ENCODE measurements at regions not wholly inside any gene's neighbourhood (a gene's known extent, or its start where the extent isn't known, plus 50 kb on each side); places are given as distances from the start of the nearest gene placed in this dataset.

DNA sequence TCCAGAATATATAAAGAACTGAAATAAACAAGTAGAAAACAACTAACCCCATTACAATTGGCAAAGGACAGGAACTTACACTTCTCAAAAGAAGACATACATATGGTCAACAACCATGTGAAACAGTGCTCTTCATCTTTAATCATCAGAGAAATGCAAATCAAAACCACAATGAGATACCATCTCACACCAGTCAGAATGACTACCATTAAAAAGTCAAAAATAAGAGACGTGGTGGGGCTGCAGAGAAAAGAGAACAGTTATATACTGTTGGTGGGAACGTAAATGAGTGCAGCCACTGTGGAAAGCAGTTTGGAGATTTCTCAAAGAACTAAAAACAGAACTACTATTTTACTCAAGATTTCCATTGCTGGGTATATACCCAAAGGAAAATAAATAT lies 1696.3 kb upstream of the TMEFF2 start:
- no peaks in the 10 kb centered on the region for H3K4me1 Mint-ChIP-seq (ENCODE audit: low read depth, unreplicated experiment)
- H3K4me3 ChIP-seq (ENCODE audit: insufficient read depth, low read depth, low read length) = no peak overlapping the region
- H3K9me3 ChIP-seq (ENCODE audit: insufficient read depth, low read depth, low read length) = no peaks in the 10 kb centered on the region
- no peak for TF ChIP-seq EZH2 (IDR thresholded peaks at IDR 0.05; ENCODE audit: insufficient read depth, low read length)
- TF ChIP-seq, protein P1, sequence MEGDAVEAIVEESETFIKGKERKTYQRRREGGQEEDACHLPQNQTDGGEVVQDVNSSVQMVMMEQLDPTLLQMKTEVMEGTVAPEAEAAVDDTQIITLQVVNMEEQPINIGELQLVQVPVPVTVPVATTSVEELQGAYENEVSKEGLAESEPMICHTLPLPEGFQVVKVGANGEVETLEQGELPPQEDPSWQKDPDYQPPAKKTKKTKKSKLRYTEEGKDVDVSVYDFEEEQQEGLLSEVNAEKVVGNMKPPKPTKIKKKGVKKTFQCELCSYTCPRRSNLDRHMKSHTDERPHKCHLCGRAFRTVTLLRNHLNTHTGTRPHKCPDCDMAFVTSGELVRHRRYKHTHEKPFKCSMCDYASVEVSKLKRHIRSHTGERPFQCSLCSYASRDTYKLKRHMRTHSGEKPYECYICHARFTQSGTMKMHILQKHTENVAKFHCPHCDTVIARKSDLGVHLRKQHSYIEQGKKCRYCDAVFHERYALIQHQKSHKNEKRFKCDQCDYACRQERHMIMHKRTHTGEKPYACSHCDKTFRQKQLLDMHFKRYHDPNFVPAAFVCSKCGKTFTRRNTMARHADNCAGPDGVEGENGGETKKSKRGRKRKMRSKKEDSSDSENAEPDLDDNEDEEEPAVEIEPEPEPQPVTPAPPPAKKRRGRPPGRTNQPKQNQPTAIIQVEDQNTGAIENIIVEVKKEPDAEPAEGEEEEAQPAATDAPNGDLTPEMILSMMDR (IDR thresholded peaks at IDR 0.05; ENCODE audit: insufficient read depth, low read depth, low read length) = no peak
- H3K27me3 Mint-ChIP-seq (ENCODE audit: low read depth, unreplicated experiment) = no peaks in the 10 kb centered on the region
- no peak overlapping the region for H3K4me3 Mint-ChIP-seq (ENCODE audit: unreplicated experiment)
- no peak overlapping the region for H3K4me2 ChIP-seq (ENCODE audit: low read length)
- H3K27me3 ChIP-seq (ENCODE audit: insufficient read depth, low read length) = no peaks in the 10 kb centered on the region
- no peaks in the 10 kb centered on the region for H3K4me1 ChIP-seq (ENCODE audit: insufficient read depth, low read length)
- no peaks in the 10 kb centered on the region for H3K79me2 ChIP-seq (ENCODE audit: insufficient read depth, low read length)
- no peaks in the 10 kb centered on the region for H3K36me3 Mint-ChIP-seq (ENCODE audit: low read depth, unreplicated experiment)
- no peak for FAIRE-seq
- no peak for DNase-seq (ENCODE audit: low read depth)
- H3K36me3 ChIP-seq (ENCODE audit: insufficient read depth, low read length) = no peaks in the 10 kb centered on the region
- no peaks in the 10 kb centered on the region for H4K20me1 ChIP-seq (ENCODE audit: insufficient read depth, low read length)
- H3K27ac ChIP-seq (ENCODE audit: low read depth, low read length) = no peak overlapping the region
- H3K9ac ChIP-seq (ENCODE audit: low read length) = no peak overlapping the region
- no peak overlapping the region for H3K27ac Mint-ChIP-seq (ENCODE audit: unreplicated experiment)
- H3K9me3 Mint-ChIP-seq (ENCODE audit: unreplicated experiment) = no peaks in the 10 kb centered on the region
- H2AFZ ChIP-seq (ENCODE audit: low read depth, low read length) = no peak overlapping the region

DNA sequence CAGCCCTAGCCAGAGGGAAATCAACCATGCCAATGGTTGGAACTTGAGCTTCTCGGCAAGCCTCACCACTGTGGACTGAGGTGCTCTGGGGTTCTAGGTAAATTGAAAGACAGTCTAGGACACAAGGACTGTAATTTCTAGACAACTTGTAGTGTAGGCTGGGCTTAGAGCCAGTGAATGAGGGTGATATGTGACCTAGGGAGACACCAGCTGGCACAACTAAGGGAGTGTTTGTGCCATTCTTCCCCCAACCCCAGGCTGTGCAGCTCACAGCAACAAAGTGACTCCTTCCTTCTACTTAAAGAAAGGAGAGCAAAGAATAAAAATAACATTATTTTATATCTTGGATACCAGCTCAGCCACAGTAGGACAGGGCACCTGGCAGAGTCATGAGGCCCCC lies 1690.7 kb upstream of the TMEFF2 start:
- H3K4me3 ChIP-seq (ENCODE audit: insufficient read depth, low read depth, low read length) = no peak overlapping the region
- no peak for DNase-seq (ENCODE audit: low read depth)

DNA sequence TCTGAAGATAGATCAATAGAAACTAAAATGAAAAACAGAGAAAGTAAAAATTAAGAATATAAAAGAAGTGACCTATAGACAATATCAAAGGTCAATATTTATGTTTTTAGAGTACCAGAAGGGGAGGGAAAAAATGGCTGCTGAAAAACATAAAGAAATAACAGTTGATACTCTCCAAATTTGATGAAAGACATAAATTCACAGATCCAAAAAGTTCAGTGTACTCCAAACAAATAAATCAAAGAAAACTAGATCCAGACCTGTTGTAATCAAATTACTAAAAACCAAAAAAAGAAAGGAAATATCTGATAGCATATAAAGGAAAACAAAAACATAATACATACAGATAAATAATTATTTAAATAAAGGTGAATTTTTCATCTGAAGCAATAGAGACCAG lies 1689.1 kb upstream of the TMEFF2 start:
- Histone ChIP-seq H3K9me3 (ENCODE audit: insufficient read depth, low read depth, low read length) (peaks cover 6% of the 10 kb centered on the region), H3K4me1 (ENCODE audit: insufficient read depth, low read length) (no peaks in the 10 kb centered on the region), H3K79me2 (ENCODE audit: insufficient read depth, low read length) (no peaks in the 10 kb centered on the region), H3K4me3 (ENCODE audit: insufficient read depth, low read depth, low read length) (no peak overlapping the region), H3K36me3 (ENCODE audit: insufficient read depth, low read length) (no peaks in the 10 kb centered on the region), H2AFZ (ENCODE audit: low read depth, low read length) (no peak overlapping the region), H4K20me1 (ENCODE audit: insufficient read depth, low read length) (no peaks in the 10 kb centered on the region), H3K9ac (ENCODE audit: low read length) (no peak overlapping the region), H3K4me2 (ENCODE audit: low read length) (no peak overlapping the region), H3K27ac (ENCODE audit: low read depth, low read length) (no peak overlapping the region), H3K27me3 (ENCODE audit: insufficient read depth, low read length) (no peaks in the 10 kb centered on the region)
- Mint-ChIP-seq H3K27ac (ENCODE audit: unreplicated experiment) (no peak overlapping the region), H3K27me3 (ENCODE audit: low read depth, unreplicated experiment) (no peaks in the 10 kb centered on the region), H3K36me3 (ENCODE audit: low read depth, unreplicated experiment) (no peaks in the 10 kb centered on the region), H3K4me1 (ENCODE audit: low read depth, unreplicated experiment) (no peaks in the 10 kb centered on the region), H3K4me3 (ENCODE audit: unreplicated experiment) (no peak overlapping the region), H3K9me3 (ENCODE audit: unreplicated experiment) (no peaks in the 10 kb centered on the region)
- FAIRE-seq = no peak
- DNase-seq (ENCODE audit: low read depth) = no peak
- TF ChIP-seq EZH2 (IDR thresholded peaks at IDR 0.05; ENCODE audit: insufficient read depth, low read length) = no peak
- TF ChIP-seq, protein P1 (IDR thresholded peaks at IDR 0.05; ENCODE audit: insufficient read depth, low read depth, low read length) = no peak

More for the DNA sequence above, 1690.7 kb upstream of the TMEFF2 start:
- no peaks in the 10 kb centered on the region for H3K27me3 Mint-ChIP-seq (ENCODE audit: low read depth, unreplicated experiment)
- H3K79me2 ChIP-seq (ENCODE audit: insufficient read depth, low read length) = no peaks in the 10 kb centered on the region
- TF ChIP-seq, protein P1 (IDR thresholded peaks at IDR 0.05; ENCODE audit: insufficient read depth, low read depth, low read length) = no peak
- TF ChIP-seq EZH2 (IDR thresholded peaks at IDR 0.05; ENCODE audit: insufficient read depth, low read length) = no peak
- no peaks in the 10 kb centered on the region for H3K9me3 Mint-ChIP-seq (ENCODE audit: unreplicated experiment)
- no peaks in the 10 kb centered on the region for H3K4me1 Mint-ChIP-seq (ENCODE audit: low read depth, unreplicated experiment)
- H3K4me1 ChIP-seq (ENCODE audit: insufficient read depth, low read length) = no peaks in the 10 kb centered on the region
- H4K20me1 ChIP-seq (ENCODE audit: insufficient read depth, low read length) = no peaks in the 10 kb centered on the region
- no peaks in the 10 kb centered on the region for H3K36me3 ChIP-seq (ENCODE audit: insufficient read depth, low read length)
- no peak for FAIRE-seq
- H3K27ac Mint-ChIP-seq (ENCODE audit: unreplicated experiment) = no peak overlapping the region
- no peak overlapping the region for H3K4me3 Mint-ChIP-seq (ENCODE audit: unreplicated experiment)
- no peak overlapping the region for H2AFZ ChIP-seq (ENCODE audit: low read depth, low read length)
- H3K9me3 ChIP-seq (ENCODE audit: insufficient read depth, low read depth, low read length) = peaks cover 6% of the 10 kb centered on the region
- H3K36me3 Mint-ChIP-seq (ENCODE audit: low read depth, unreplicated experiment) = no peaks in the 10 kb centered on the region
- no peaks in the 10 kb centered on the region for H3K27me3 ChIP-seq (ENCODE audit: insufficient read depth, low read length)
- H3K27ac ChIP-seq (ENCODE audit: low read depth, low read length) = no peak overlapping the region
- no peak overlapping the region for H3K9ac ChIP-seq (ENCODE audit: low read length)
- H3K4me2 ChIP-seq (ENCODE audit: low read length) = no peak overlapping the region
